NCI-H526 (cell line): ENCODE measurements at regions not wholly inside any gene's neighbourhood (a gene's known extent, or its start where the extent isn't known, plus 50 kb on each side); places are given as distances from the start of the nearest gene placed in this dataset.
"Not testable (repeated sequence)": the region's sequence is repeated elsewhere in the genome, so short reads cannot be mapped to it uniquely, and the experiment has no call there.

Experiments used
- DNase-seq, 2 experiments: peaks; one replicate each; lab custom pipeline; 2025; lab: John Stamatoyannopoulos, UW

DNA sequence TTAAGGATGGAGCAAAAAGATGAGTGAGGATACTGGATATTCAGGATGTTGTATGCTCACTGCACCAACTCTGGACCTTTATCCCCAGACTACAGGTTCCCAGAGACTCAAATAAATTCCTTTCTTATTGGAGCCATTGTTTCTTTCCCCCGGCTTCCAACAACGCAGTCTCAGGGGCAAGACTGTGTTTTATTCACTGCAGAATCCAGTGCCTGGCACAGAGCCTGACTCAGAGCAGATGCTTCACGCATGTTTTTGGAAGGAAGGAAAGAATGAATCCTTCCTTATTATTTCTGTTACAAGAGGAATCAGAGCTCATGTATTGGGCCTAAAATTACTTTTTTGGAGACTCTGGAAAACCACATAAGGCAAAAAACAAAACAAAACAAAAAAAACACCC, 96.0 kb upstream of the VGLL4 start:
- DNase-seq, result no peak

DNA sequence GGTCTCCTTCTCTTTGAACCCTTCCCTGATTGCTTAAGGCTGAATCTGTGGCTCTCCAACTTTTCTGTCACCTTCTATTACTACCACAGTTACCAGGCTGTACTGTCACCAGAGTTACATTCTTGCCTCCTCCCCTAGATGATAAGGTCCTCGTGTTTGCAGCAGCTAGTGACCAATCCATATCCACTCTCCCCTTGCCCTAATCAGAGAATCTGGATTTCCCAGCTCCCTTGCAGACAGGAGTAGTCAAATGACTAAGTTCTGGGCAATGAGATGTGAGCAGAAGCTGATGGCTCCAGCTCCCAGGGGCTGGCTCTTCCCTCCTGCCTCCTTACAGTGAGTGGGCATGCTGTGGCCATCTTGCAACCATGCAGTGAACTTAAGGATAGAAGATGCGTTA, 95.4 kb upstream of the VGLL4 start:
- DNase-seq, result no peak

DNA sequence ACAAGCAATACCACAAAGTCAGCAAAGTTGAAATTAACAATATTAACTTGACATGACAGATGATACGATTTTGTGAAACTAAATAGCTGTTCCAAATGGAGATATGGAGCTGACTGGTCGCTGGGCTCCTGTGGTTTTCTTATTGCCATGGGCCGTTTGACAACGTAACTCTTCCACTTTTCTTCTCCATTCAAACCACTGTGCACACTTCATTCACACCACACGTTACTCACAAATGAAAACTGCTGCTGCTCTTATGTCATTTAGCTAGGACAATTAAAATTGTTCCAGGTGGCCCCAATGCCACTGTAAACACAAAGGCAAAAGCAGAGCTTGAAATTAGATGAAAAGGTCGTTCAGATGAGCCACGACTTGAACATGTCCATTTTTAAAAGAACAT, 94.0 kb upstream of the VGLL4 start:
- DNase-seq, result no peak

DNA sequence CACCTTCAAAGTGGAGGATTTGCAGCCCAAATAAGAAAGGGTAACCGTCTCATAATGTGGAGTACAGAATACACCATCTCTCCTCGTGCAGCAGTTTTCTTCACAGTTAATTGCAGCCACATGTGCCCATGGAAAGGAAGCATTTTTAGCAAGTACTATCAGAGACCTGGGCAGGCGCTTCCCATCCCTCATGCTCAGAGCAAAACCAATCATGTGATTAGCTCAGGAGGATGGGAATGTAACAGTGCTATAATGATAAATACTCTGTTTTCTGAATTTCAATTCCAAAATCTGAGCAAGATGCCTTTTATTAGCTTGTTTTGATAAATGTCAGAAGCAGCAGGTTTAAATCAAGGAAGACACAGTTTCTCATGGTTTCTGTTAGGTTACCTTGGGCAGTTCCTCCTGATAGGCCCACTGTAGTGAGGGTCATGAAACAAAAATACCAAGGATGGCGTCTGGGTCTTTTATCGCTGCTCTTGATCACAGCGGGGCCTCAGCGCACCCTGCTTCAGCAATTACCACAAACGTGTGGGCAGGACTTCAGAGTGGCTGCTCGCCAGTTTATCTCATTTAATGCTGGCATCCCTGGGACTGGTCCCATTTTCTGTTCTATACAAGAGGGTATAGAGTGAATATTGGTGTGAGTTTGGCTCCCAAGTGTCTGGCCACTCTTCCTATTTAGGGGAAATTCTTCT, 92.6 kb upstream of the VGLL4 start:
- no peak for DNase-seq

DNA sequence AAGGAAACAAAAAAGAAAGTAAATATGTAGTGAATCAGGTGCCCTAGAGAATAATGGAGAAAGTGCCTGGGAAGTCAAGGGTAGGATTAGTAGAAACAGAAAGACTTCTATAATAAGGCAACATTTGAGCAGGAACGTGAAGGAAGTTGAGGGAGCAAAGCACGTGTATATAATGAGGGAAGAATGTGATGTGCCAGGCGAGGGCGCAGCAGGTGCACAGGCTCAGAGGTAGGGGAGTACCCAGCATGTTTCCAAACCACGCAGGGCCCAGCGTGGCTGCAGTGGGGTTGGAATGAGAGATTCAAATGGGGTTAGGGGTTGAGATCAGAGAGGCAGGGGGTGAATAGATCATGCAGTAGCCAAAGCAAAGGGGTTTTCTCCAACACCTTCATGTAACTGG, 91.9 kb upstream of the VGLL4 start:
- peak in 1 of 2 experiments; percentile 34 for DNase-seq

DNA sequence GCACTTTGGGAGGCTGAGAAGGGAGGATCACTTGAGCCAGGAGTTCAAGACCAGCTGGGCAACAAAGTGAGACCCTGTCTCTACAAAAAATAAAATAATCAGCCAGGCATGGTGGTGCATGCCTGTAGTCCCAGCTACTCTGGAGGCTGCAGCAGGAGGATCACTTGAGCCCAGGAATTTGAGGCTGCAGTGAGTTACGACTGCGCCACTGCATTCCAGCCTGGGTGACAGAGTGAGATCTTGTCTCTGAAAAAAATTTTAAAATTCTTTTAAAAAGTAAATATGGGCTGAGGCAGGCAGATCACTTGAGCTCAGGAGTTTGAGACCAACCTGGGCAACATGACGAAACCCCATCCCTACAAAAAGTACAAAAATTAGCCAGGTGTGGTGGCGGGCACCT, 91.4 kb upstream of the VGLL4 start:
- DNase-seq, result not testable (repeated sequence)

DNA sequence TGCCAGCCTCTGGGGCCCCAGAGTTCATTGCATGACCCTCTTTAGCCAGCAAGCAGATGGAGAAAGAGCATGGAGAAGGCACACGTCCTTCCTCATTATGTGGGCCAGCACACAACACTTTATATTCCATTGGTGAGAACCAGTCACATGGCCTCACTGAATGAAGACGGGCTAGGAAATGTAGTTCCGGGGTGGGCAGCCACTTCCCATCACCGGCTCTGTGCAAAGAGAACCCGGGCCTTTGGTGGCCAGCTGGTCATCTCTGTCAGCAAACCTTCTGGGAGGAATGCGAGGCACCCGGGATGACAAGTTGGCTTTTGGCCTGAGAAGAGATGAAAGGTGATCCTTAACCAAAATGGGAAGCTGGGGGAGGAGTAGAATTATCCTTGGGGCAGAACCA, 90.2 kb upstream of the VGLL4 start:
- DNase-seq, result no peak

DNA sequence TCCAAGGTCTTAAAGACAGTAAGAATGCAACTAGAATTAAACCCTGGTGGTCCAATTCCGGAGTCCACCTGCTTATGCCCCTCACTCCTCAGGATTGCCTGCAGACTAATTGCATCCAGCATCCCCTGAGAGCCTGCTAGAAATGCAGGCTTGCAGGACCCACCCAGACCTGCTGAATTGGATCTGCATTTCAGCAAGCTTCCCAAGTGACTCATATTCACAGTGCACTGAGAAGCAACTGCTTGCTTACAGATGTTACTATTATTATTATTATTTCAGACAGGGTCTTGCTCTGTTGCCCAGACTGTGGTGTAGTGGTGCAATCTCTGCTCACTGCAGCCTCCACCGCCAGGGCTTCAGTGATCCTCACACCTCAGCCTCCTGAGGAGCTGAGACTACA, 83.5 kb upstream of the VGLL4 start:
- DNase-seq, result no peak

DNA sequence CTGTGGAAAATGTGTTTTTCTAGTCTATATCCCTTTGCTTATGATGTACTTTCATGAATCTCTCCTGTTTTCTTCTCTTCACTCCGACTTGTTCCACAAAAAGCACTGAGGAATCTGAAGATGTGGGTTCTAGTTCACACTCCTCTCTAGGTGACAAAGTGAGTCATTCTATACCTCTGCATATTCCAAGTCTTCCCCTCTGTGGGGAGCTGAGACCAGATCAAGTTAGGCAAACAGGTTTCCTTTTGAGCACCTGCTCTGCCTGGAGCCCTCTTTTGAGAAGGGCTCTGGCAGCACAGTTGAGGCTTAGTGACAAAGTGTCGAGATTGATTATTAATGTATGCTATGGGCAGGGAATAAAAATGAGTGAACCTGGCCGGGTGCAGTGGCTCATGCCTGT, 82.4 kb upstream of the VGLL4 start:
- no peak for DNase-seq

DNA sequence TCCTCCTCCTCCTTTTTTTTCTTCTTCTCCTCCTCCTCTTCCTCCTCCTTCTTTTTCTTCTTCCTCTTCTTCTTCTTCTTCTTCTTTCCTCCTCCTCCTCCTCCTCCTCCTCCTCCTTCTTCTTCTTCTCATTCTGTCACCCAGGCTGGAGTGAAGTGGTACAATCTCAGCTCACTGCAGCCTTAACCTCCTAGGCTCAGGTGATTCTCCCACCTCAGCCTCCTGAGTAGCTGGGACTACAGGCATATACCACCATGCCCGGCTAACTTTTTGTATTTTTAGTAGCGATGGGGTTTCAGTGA, 81.6 kb upstream of the VGLL4 start:
- not testable (repeated sequence) for DNase-seq

DNA sequence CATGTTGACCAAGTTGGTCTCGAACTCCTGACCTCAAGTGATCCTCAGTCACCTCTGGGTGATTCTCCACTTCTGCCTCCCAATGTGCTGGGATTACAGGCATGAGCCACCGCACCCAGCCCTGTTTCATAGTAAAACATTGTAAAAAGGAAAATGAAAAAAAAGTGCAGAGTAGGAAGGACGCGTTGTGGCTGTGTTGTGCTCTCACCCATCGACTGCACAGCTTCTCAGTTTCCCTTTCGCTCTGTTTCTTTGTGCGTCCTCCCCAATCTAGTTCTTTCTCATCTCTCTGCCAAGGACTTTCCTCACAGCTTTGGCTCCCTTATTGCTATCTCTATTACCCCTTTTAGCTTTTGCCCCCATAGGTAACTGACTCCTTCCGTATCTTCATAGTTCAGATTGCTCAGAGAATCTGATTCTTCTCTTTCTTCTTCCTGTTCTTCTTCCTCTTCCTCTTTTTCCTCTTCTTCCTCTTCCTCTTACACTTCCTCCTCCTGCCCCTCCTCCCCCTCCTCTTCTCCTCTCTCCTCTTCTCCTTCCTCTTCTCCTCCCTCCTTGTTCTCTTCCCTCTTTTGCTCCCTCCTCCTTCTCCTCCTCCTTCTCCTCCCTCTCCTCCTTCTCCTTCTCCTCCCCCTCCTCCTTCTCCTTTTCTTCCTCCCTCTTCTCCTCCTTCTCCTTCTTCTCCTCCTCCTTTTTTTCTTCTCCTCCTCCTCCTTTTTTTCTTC, 81.1 kb upstream of the VGLL4 start:
- DNase-seq, result no peak

DNA sequence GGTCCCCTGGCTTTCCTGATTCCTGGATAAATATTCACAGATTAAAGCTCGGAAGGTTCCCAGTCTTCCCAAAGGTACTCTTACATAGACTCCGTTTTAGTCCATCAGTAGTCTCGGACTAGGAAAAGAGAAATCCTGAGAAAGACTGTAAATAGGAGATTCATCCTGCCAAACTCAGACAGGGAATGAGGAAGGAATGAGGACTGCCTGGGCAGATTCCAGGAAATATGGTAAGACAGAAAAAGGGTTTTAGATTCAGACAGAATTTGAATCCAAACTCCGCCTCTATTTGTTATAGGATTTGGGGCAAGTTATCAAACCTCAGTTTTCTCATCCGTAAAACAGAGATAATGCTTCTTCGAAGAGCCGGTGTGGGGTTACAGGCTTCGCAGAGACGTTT, 77.8 kb upstream of the VGLL4 start:
- DNase-seq, result no peak

DNA sequence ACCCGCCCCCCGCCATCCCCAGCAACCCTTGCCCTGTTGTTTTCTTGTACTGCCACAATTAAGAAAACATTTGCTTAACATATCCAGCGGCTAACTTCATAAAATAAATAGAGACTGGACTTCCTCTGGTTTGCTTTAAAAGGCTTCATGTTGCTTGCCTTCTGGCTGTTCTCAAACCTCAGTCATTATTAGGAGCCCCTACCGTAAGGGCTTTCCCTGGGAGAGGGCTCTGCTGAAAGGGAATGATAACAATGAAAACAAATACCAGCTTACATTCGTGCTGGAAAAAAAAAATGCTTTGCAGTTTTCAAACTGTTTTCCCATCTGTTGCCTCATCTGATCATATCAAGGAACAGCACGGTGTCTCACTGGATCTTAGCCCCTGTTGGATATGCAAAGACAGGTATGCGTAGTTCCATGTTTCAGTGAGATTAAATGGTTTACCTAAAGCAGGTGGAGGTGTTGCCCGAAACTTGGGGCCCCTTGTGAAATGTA, 77.2 kb upstream of the VGLL4 start:
- no peak for DNase-seq

DNA sequence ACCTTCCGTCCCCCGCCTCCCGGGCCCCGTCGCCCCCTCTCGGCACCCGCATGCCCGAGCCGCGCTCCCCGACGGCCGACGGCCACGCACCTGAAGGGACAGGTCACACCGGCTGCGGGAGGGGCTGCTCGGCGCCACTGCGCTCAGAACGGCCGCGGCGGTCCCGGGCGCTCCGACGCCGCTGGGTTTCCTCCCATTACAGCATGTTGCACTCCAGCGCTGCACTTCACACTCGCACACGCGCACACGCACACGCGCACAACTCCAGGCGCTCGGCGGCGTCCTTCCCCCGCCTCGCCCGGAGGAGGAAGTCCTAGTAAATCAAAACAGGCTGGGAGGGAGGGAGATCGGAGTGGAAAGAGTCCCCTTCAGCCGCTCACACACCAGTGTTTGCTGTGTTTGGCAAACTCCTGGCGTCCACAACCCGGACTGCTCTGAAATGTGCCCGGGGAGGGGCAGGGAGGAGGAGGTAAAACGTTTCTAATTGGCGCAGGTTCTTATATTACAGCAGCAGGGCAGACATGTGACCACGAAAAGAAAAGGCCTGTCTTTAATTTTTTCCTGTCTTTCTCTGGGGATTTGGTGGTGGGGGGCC, 76.7 kb upstream of the VGLL4 start:
- peak; percentile 76 to 92 for DNase-seq

DNA sequence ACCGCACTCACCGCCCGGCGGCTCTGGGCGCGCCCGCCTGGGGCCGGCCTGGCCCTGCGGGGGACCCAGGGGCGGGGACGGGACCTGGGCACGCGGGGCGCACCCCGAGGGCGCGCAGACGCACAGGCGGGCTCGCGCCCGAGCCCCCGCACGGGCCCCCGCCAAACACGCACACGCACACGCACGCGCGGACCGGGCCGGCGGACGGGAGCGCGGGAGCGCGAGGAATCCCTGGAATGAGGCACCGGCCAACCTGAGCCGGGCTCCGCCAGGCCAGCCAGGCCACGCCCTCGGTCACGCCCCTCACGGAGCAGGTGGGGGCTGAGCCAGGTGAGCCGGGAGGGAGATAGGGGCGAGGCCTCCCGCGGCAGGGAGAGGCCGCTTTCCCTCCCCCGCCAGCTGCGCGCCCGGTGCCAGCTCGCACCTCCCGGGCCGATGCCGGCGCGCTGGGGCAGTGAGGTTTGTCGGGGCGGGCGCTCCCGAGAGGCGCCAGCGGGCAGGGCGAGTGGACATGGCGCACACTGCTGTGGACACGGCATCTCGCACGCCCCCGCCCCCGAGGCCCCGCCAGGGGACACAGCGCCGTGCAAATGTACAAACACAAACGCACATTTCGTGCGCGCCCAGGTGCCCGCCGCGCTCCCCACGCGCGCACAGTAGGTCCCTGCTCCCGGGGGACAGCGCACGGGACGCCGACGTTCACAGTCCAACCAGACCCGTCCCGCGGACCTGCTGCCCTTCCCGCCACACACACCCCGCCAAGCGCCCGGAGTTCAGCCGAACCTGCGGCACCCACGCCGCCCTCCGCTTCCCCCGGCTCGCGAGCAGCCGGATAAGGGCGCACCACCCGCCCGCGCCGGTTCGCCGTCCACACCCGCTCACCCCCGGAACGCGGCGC, 75.9 kb upstream of the VGLL4 start:
- peak; percentile 74 to 96 for DNase-seq

DNA sequence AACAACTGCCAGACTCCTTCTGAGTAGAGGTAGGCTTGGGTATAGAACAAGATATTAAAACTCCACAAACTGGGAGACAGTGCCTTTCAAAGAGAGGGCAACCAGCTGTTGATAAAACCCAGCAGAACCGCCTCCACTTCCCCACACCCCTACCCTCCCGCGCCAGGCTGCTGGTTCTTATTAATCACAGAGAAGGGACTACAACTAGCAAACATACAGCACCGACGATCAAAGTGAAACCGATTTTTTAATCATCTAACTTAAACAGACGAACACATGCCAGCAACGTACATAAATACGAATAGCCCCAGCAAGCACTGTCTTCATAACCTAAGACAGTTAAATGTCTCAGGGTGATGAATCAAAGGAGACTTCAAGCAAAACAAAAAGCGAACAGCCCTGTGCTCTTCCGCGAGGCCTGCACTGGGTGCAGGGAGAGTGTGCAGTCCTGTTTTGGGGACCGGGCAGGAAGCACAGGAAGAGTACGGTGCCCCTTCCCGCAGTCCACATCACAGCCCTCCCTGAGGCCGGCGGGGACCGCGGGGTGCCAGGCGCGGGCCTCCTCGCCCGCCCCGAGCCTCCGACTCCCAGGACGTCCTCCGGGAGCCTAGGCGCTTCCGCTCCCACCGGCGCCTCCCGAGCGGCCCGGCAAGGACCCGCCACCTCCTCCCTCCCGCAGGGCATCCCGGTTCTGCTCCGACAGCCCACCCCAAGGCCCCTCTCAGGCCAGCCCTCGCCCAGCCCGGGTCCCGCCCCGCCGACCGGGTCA, 75.1 kb upstream of the VGLL4 start:
- peak in 1 of 2 experiments; percentile 72 for DNase-seq

DNA sequence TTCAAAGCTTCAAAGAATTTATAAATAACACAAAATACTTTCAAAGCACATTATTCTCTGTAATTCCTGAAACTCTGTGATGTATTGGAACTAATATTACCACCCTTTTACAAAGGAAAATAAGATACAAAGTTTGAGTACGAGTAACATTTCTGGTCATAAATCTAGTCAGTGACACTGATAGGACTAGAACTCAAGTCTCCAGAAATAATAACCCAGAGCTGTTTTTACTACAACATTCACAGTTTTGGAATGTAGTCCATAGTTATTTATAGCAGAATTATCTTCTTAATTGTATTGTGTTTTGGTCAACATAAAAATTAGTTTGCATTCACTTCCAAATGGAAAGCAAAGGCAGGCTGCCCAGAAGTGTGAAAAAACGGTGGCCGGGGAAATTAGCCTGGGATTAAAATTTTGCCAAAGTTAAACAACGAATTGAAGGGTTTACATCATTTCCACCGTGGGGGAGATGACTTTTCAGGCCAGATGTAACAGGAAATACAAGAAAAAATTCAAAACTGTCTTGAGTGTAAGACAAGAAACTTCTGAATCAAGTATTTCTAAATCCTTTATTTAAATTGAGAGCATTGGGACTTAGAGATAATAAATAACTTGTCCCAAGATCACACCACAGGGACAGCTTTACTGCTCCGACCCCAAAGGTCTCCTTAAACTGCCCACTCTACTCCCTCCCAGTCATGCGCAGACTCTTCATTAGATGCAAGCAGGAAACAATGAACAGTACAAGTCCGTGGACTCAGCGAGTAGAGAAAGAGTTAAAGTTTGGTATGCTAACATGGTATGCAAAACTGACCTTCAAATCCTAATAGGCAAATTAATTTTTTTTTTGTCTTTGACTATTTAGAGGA, 74.3 kb upstream of the VGLL4 start:
- peak; percentile 91 to 92 for DNase-seq

DNA sequence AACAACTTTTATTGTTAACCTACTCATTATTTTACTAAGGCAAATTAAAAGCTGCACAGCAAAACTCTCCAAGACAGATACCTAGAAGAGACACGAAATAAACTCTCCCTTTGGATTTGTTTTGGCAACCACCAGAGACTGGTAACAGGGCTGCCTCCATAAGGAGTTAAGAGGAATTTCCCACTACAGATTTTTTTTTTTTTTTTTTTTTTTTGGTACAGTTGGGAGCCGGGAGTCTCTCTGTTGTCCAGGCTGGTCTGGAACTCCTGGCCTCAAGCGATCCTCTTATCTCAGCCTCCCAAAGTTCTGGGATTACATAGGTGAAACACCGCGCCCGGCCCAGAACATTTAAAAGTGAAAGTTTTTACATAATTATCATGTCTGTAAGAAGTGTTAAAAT, 73.6 kb upstream of the VGLL4 start:
- no peak for DNase-seq

DNA sequence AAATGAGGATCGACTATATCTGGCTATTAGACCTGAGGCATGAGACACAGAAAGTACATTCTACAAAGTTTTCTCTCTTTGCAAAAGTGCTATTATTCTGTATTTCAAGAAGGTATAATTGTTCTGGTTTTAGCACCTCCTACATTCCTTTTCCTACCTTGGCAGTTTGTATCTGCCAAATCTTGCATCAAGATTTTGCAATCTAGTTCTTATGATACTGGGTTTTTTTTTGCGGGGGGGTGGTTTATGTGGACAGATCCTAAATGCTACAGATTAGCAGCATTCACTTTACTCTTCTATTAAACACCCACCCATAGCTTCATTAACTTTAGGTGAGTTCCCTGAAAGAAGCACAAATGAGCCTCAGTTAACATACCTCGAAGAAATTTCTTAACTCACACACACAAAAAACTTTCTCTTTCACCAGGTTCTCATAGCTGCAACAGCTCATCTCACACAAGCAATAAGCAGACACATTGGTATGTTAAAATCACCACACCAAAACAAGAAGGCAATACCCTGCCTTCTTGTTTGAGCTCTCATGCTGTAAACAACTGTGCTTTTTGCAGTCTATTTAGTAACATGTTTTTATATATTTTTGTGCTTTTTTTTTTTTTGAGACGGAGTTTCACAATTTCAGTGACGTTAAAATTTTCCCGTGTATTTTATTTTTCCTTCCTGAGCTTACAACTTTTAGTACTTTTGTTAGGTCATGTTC, 73.0 kb upstream of the VGLL4 start:
- no peak for DNase-seq

DNA sequence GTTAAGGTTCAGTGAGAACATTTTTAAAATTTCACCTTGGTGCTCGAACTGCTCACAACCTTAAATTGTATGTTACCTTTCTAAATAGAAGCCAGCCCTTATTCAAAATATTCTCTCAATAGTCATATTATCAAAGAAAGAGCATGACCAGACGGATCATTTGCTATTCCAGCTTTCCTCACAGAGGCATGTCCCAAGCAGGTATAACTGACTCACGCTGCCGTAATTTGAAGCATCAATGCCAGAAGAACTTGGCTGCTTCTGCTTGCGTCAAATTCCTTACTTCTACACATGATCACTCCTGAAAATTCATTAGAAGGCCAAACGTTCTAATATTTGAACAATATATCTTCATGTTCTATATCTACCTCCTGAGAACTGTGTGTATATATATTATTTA, 69.5 kb upstream of the VGLL4 start:
- DNase-seq, result no peak
